HL-60/S4 (cell line): ENCODE measurements at regions not wholly inside any gene's neighbourhood (a gene's known extent, or its start where the extent isn't known, plus 50 kb on each side); places are given as distances from the start of the nearest gene placed in this dataset.

ENCODE experiments used
- in situ Hi-C: fragments of 300-500 bp; cut with MboI; formaldehyde crosslinking; loops from 2 replicates; pipeline ENCODE4 v1.14.3; 2022; ENCODE audit warnings: low sequenced_read_pairs

DNA sequence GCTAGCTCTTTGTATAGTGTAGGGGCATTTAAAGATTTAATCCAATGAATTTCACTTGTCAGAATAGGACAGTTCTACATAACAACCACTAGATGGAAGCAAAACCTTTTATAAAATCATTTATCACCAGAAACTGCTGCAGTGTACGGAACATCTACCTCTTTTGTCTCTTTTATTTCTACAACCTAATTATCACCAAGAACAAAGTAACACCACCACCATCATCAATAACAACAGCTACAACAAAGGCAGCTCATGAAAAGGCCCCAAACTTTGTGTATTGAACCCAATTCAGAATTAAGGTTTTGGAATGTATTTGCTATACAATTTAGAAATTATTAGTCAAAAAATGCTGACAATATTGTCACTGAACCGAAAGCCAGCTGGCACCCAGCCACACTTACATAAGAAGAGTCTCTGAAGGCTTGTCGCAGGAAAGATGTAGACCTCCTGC, 260.9 kb upstream of the RPS6KA3 start:
- in situ Hi-C loops, result no loop called here

DNA sequence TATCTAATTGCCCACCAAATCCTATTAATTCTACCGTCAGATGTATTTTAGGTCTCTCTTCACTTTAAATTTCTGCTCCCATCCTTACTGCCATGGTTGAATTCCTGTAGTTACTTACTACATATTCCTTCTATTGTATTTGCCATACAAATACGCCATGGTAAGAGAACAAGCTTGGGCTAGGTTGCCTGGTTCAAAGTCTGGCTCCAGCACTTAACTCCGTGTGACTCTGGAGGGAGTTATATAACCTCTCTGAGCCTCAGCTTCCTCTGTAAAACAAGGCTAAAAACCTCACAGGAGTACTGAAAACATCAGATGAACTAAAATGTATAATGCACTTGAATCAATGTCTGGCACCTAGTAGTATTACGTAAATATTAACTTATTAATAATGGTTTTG, 260.3 kb upstream of the RPS6KA3 start:
- in situ Hi-C loops, result no loop called here

DNA sequence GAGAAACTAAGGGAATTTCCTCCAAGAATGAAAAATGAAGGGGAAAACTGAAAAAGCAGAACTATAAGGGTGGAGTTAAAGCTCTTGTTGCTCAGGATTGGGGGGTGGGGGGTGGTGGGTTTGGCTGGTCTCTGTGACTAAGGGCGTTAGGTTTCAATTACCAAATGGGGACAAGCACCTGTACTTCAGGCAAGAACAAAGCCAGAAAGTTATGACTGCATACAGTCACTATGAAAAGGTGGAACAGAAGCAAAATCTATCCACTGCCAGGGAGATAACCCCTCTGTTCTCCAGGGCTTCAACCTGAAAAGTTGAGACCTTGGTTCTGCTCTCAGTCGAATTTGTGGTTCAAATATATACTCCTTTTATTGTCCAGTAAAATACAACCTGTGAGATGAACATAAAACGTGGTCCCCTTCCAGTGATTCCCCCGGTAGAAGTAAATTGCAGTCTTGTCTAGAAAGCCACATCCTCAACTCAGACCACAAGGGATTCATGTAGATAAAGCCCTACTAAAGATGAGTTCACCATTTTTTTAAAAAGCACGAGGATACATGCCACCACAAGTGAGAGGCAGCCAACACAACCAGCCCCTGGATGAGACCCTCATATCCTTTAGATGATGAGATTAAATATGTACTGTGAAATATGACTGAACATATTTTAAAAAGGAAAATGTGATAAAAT, 257.1 kb upstream of the RPS6KA3 start:
- in situ Hi-C loops, result no loop called here

DNA sequence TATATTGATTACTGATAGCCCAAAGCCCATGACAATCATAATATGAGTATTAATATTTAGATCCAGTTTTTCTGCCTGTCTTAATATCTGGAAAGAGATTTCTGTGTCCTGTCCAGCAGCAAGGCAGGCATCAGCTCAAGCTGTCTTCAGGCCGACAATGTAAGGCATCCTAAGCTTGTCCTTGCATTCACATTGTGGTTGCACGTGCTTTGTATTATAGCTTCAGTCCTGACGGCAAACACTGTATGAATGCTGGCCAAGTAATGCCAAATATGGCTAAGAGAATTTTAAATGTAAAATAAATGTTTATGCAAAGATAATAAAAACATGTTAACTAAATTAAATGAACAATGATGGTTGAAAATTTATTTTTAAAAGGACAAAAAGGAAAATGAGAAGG, 255.7 kb upstream of the RPS6KA3 start:
- in situ Hi-C loops, result no loop called here

DNA sequence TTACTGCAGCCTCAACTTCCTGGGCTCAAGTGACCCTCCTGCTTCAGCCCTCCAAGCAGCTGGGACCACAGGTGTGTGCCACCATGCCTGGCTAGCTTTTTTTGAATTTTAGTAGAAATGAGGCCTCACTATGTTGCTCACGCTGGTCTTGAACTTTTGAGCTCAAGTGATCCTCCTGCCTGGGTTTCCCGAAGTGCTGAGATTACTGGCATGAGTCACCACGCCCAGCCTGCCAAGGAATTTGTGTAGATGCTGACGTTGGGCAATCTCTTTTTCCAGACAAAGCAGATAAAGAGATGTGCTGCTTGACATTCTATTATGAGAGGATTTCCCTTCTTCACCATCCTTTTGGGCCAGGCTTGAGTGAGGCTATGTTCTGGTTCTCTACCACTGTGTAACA, 254.5 kb upstream of the RPS6KA3 start:
- in situ Hi-C loops, result no loop called here

DNA sequence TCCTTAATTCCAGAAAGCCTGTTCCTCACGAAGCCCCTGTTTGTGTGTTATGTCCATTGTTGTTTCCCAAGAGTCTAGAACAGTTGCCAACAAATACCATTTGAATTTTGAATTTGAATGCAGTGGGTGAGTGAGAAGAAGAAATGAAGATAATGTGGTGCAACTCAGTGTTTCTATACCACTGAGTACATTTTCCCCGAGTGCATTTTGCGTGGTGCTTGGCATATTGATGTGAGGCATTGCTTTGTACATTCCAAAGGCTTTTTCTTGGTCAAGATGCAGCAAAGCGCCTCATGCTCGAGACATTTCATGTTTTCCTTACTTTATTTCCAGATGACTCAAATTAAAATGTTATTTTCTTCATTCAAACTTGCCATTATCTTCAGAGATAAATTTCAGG, 253.1 kb upstream of the RPS6KA3 start:
- in situ Hi-C loops, result no loop called here

DNA sequence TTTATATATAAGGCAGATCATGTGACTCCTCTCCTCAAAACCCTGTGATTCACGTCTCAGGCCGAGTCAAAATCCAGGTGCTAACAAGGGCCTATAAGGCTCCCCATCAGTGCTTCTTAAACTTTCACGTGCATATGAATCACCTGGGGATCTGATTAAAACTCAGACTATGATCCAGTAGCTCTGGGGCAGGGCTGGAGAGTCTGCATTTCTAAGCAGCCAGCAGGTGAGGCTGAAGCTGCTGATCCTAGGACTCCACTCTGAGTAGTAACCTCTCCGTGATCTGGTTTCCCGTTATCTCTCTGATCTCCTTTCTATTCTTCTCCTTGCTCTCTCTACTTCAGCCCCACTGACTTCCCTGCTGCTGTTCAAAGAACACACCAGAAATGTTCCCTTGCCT, 252.4 kb upstream of the RPS6KA3 start:
- in situ Hi-C loops, result no loop called here

DNA sequence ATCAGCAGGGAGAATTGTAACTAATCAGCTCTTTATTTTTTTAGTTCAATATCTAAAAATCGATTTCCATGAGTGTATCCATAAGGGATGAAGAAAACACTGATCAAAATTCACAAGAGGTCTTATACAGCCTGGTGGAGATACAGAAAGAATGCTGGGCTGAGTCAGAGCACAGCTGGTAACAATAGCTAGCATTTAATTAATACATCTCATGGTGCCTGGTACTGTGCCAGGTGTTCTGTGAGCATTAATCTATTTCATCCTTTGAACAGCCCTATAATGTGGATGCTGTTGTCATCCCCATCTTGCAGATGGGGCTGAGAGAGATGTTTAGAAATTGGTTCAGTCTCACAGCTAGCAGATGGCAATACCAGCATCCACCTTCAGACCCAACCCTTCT, 250.9 kb upstream of the RPS6KA3 start:
- in situ Hi-C loops, result no loop called here

DNA sequence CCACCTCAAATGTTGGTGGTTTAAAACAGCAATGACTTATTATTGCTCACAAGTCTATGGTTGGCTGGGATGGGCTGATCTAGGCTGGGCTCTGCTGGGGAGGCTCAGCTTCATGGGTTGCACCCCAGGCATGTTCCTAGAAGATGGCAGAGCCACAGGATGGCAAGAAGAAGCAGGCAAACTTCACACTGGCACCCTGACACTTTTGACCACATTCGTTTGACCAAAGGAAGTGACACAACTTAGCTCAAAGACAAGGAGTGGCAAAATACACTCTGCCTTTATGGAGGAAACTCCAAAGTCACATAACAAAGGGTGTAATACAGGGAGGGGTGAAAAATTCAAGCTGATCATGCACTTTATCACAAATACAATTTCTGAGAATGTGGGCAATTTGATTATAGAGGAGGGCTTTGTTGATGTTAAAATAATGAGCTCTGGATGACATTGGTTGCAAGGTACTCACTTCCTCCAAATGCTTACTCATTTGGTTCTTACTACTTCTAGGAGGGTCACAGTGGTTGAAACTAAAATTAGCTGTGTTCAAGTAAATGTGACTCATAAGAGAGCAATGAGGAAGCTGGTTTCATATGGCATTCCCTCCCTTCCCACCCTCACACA, 249.2 kb upstream of the RPS6KA3 start:
- in situ Hi-C loops, result no loop called here

DNA sequence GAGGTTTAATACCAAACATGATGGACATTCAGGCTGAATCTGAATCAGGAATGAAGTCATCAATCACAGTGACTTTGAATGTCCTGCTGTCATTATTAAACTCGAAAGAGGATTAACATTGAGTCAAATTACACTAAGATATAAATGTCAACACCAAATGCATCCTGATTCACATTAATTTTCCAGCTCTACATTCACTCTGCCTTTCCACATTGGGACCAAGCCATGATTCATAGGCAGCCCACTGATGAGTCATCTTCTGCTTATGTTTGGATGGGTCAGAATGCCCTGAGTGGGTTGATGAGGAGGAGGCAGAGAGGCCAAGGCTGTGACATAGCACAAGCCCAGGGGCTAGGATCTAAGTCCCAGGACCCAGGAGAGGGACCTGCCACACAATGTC, 247.6 kb upstream of the RPS6KA3 start:
- in situ Hi-C loops, result no loop called here

DNA sequence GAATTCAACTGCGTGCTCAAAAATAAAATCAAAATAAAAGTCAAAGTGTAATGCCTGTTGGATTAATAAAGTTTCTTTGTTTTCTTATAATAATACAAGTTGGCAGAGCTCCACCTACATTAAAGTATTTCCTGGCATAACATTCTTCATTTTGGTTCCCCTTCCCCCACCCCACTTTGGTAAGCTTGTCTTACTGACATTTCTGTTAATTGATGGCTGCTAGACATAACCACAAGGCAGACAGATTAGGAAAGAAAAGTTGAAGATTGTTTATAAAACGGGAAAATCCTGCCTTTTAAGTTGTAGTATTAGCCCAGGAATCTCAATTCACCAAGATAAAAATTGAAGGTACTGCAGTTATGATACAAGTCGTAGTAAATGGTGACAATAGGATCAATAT, 246.5 kb upstream of the RPS6KA3 start:
- in situ Hi-C loops, result no loop called here

DNA sequence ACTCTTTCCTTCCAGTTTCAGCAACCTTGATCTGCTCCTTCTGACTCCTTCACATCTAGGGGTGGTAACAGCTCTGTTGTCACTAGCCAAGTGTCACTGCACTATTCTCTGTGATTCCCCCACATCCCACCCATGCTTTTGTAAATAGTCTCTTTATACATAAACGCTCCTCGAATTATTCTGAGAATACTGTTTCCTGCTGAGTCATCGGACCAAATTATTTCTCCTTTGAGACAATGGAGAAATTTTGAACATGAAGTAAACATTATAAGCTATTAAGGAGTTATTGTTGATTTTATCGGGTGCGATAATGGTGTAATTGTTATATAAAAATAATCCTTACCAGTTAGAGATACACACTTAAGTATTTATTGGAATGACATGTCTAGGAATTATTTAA, 245.1 kb upstream of the RPS6KA3 start:
- in situ Hi-C loops, result no loop called here

DNA sequence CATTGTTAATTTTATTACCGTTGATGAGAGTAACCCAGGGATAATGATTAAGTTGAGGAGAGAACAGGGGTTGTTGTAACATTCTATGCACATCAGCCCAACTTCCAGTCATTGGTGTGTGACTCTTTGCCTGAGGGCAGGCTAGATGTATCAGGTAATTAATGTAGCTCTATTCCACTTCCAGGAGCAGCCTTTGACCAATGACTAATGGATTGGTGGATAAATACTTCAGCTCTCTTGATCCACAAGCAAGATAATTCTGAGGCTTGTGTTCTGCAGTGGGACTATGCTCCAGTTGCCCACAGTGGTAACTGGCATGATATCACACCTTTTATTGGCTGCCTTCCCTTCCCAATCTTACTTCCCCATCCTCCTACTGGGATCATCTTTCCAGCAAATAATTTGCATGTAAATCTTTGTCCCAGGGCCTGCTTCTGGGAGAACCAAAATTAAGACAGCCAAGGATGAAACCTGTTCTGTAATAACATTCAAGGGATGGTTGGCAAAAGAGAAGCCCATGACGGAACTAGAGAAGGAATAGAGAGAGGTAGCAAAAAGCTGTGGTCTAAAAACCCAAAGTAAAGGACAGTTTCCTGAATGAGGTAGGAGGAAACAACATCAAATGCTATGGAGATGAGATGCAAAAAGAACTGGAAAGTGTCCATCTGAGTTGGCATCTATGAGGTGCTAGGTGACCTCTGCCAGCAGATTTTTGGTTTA, 241.4 kb upstream of the RPS6KA3 start:
- in situ Hi-C loops, result no loop called here

DNA sequence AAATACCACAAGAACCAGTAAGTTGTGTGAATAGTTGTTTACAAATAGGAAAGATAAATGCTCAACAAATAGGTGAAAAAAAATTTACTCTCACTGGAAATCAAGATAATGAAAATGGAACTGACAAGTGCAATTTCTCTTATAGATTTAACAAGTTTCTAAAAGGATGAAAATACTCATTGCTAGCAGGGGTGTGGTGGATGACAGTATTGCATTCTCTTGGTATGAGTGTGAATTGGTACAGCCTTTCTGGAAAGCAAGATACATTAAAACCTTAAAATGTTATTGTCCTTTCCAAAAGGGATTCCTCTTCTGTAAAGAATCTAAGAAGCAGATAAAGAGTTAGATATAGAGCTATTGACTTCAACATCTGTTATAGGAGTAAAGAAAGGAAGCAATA, 240.0 kb upstream of the RPS6KA3 start:
- in situ Hi-C loops, result no loop called here

DNA sequence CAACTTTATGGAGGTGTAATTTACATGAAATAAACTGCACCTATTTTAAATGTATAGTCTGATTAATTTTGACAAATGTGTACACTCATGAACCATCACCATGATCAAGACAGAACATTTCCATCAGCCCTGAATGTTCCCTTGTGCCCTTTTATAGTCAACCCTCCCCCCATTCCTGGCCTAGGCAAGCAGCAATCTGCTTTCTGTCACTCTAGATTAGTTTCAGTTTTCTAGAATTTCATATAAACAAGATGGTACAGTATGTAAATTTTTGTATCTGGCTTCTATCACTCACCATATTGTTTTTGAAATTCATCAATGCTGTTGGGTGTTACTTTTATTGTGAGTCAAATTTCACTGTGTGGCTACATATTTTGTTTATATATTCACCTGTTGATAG, 234.2 kb upstream of the RPS6KA3 start:
- in situ Hi-C loops, result no loop called here

DNA sequence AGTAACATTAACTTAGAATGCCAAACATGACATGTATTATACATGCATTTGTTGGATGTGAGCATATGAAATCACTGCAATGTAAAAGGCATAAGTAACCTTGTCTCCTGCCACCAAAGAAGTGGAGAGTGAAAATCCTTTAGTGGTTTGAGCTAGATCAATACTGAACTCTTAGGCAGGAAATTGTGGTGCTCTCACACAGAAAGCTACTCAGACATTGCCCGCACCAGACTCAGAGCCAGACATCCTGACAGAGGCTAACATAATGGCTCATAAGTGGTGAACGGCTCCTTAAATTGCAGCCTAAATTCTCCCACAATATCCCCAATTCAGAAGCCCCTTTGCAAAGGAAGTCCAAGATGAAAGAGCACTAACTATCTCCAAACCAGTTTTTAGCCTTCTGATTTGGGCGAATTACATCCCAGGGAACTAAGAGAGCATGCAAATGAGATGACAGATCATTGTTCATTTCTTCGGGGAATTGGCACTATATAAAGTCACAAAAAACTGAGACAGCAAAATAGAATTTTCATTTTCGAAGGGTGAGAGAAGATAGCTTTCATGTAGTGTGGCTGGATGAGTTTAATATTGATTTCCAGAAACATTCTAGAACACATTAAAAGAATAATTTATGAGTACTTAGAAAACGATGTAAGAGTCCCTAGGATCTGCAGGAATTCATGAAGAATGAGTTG, 233.6 kb upstream of the RPS6KA3 start:
- in situ Hi-C loops, result no loop called here

DNA sequence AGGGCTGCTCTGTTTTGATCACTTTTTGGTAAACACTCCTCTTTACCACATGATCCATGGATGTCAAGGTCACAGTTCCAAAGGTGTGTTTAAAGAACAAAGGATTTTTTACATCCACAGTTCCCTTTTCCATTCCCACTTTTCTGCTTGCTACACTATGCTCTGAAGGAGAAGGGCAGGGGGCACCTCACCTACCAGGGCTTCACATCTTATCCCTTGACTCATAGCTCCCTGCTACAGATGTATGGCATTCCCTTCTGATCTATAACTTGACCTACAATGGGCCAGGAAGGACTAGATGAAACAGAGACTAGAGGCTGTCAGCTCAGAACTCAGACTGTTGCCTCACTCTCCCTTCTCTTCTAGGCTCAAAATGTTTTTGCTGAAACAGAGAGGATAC, 233.1 kb upstream of the RPS6KA3 start:
- in situ Hi-C loops, result no loop called here

DNA sequence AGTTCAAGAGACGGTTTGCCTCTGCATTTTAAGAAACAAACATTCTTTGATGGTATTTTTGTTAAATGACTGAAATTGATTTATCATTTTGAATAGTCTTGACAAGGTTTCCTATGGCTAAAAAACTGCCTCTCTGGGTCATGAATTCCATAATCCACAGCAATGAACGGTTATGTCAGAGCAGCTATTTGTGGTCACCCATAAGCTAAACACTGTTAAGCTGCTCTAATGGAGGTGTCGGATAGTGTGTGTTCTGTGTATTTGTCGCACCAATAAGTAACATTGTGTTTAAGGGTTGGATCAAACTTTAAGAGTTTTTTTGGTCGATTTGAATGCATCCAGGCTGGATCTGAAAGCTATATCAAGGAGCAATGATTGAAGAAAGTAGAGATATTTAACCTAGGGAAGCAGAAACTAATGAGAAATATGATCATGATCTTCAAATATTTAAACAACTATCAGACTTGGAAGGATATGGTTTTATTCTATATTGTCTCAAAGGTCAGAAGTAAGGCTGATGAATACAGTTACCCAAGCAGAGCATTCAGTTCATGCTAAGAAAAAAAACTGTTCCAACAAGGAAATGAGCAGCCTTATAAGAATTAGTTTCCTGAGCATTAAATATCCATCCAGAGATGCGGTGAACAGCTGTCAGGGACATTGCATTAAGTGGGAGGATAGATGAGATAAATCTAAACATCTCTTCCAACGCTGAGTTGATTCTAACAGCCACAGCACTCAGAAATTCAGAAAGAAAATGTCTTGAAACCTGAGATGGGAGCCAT, 232.3 kb upstream of the RPS6KA3 start:
- in situ Hi-C loops, result no loop called here

DNA sequence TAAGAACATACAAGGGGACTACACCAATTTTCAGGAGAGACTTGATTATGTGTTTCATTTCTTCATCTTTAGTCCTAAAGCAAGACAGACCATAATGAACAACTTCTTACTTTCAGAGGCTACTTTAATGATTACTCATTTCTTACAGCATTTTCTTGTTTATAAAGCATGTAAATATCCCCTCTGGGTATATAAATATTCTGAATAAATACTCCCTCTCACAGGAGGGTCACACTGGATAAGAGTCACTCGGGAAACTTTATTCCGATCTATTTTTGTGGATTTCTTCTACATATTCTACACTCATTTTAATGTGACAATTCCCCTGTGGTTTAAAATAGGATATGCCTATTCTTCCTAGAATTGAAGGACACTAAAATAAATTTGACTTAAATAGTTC, 228.9 kb upstream of the RPS6KA3 start:
- in situ Hi-C loops, result no loop called here

DNA sequence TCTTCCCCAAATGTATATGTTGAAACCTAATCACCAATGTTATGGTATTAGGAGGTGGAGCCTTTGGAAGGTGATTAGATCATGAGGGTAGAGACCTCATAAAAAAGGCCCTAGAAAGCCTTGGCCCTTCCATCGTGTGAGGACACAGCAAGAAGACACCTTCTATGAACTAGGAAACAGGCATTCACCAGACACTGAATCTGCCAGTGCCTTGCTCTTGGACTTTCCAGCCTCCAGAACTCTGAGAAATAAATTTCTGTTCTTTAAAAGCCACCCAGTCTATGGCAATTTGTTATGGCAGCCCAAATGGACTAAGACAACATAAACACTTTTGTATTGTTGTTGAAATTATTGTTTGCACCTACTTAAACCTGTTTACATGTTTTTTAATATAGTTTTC, 221.8 kb upstream of the RPS6KA3 start:
- in situ Hi-C loops, result no loop called here

DNA sequence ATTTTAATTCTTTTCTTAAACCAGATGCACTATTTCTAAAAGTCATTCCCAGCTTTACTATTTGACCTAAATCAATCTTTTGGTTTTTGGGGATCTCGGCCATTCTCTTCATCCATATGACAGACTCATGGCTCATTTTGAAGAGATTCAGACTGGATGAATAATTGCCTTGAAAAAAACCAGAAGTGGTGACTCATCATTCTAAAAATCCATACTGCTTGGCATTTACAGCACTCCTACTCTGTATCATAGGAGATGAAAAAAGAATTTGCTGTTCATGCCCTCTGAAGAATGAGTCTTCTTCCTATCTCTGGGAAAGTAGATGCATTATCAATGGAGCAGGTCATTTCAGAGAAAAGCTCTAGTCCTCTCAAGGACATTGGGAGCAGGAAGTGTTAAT, 220.5 kb upstream of the RPS6KA3 start:
- in situ Hi-C loops, result no loop called here
